ENCODE measurements at regions not wholly inside any gene's neighbourhood (a gene's known extent, or its start where the extent isn't known, plus 50 kb on each side); places are given as distances from the start of the nearest gene placed in this dataset.

DNA sequence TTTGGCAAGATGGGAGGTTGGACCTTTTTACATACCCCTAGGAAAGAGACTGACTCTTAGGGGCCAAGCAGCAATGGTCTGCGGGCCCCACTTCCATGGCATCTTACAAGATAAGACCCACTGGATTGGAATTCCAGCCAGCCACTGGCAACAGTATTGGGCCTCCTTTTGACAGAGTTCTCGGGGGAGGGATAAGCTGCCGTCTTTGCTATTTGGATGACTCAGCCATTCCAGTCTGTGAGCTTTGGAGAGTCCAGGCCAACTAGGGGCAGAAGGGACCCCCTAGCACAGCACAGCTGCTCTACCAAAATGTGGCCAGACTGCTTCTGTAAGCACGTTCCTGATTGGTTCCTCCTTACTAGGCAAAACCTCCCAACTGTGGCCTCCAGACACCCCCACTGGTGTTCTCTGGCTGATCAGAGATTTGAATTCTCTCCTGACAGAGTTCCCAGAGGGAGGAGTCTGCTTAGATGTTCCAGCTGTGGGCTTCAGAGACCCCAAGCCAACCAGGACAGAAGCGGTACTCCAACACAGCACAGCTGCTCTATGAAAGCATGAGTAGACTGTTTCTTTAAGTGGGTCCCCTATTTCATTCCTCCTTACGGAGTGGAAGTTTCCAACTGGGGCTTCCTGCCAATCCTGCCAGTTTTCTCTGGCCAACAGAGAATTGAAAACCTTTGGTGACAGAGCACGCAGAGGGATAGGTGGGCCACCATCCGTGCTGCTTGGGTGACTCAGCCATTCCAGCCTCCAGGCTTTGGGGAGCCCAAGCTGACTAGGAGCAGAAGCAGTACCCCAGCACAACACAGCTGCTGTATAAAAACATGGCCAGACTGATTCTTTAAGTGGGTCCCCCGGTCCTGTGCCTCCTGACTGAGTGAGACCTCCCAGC is 672.1 kb upstream of the RIOK2 start:
- DNase-seq, result no peak

DNA sequence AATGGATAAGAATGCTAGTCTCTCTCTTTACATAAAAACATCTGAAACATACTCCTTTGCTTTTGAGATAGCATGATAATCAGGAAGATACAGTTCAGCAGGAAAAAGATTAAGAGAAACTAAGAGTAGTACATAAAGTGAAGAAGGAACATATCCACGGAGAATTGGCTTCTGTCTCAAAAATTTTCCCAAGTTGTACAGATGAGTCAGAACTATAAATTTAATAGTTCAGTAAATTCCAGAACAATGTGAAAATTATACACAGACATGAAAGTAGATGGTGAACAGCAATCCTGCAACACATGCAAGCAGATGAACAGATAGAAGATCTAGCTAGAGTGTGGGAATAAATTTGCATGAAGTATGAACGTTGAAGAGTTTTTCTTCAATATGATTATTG is 691.4 kb upstream of the RIOK2 start:
- no peak for DNase-seq

- no peak for DNase-seq
Measured at GRCh38 chr5:97876272-97876671, 693.2 kb upstream of the RIOK2 start.

GRCh38 chr5:97877588-97877987 is 694.5 kb upstream of the RIOK2 start:
- DNase-seq, result no peak

- DNase-seq, result no peak
Measured at GRCh38 chr5:97888439-97888838, 705.4 kb upstream of the RIOK2 start.

GRCh38 chr5:97891971-97892370 is 708.9 kb upstream of the RIOK2 start:
- no peak for DNase-seq

DNA sequence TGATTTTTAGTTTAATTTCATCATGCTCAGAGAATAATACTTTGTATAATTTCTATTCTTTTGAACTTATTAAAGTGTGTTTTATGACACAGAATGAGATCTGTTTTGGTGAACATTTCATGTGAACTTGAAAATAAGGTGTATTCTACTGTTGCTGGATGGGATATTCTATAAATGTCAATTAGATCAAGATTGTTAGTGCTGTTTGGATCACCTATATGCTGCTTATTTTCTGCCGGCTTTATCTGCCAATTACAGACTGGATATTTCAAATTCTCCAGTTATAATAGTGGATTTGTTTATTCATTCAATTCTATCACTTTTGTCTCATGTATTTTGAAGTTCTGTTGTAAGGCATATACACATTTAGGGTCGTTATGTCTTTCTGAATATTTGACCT is 720.7 kb upstream of the RIOK2 start:
- no peak for DNase-seq

DNA sequence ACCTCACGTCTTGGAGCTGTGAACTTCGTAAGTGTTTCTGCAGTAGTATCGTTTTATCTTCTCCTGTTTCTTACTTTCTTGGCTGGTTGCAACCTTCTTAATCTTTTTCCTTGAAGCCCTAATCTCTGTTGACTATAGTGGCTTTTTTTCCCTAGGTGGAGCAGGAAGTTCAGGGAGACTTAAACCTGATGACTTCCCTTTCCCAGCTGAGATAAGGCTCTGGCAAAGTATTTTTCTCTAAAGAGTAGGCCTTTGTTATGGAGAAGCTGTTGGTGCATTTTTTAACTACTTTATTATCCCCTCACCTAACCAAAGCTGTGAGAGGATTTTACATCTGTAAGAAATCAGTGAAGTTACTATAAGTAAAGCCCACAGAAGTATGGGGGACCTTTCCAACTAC is 723.1 kb upstream of the RIOK2 start:
- DNase-seq, result no peak

DNA sequence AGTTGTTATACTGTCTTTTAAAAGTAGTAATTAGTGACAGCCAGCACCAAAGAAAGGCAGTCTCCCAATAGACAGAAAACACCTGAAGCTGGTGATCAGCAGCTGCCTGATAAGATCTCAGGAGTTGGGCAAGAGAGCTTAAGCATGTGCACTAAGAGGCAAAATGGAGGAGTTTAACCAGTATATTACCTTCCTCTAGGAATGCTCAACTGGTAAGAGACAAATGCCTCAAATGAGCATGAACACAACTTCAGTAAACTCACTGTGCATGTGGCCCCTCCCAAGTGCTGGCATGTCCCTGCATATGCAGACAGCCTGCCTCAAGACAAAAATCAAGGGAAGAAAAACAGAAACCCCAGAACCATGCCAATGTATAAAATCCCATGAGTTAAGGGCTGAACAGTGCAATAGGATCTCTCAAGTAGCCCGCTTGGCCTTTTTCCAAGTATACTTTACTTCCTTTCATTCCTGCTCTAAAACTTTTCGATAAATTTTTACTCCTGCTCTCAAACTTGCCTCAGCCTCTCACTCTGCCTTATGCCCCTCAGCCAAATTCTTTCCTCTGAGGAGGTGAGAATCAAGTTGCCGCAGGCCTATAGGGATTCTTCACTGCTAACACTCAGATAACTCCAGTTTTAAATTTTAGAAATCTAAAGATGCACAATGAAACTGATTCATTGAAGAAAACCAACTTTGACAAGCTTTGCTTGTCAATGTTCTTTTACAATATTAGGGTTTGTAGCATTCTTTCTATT is 724.8 kb upstream of the RIOK2 start:
- DNase-seq, result no peak

DNA sequence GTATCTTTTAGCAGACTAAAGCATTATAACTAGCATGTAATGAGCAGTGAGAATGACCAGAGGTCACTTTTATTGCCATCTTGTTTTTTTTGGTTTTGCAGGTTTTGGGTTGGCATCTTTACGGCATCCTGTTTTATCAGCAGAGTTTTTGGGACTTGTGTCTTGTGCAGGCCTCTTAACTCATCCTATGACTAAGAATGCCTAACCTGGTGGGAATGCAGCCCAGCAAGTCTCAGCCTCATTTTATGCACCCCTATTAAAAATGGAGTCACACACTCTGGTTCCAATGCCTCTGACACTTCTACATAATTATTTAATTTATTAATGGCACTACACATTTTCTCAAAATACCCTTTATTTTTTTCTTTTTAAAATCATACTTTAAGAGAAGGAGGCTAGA is 726.5 kb upstream of the RIOK2 start:
- no peak for DNase-seq

DNA sequence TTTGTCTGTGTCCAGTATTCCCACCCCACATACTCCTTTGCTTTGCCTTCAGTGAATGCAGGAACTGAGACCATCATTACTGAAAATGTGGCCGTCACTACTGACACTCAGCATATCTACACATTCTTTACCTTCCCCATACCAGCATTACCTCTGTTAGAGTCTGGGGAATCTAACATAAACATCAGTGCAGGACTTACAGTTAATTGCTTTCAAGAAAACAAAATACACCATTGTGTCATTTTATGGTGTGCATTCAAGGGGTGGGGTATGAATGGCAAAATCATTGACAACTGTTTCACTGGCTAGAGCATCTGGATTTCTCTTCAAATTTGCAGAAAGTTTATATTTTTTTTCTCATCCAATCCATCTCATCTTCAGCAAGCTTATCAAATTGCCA is 731.4 kb upstream of the RIOK2 start:
- no peak for DNase-seq

DNA sequence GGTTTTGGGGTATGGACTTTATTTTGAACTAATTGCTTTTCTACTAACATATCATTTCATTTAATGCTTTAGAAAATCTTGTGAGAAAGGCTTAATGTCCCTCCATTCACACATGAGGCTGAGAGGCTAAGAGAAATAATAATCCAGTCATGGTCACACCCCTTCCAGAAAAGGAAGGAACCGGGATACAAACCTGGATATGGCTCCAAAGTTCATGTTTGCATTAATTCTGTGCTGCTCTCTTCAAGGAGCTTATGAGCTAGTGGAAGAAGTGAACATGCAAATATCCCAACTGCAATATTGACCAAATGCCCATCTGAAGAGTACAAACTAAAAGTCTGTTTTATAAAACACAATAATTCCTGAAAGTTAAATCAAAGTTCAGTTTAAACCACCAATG is 732.1 kb upstream of the RIOK2 start:
- no peak for DNase-seq

- no peak for DNase-seq
Measured at GRCh38 chr5:97918057-97918456, 735.0 kb upstream of the RIOK2 start.

DNA sequence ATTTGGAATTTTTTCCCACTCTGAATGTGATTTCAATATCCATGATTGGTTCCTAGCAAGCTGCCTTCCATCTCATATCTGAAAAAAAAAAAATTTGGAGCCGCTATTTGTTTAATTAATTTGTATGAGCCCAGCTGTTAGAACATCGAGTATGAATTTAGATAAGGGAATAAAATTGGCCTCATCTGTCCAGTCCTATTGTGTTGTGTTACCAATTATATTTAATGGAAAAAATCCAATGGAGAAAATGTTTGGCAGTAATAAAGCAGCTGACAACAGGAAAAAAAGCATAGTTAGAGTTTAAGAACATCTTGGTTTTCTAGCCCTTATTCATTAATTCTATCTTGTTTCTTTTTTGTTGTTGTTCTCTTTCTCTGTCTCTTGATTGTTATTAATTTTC is 735.6 kb upstream of the RIOK2 start:
- DNase-seq, result no peak

DNA sequence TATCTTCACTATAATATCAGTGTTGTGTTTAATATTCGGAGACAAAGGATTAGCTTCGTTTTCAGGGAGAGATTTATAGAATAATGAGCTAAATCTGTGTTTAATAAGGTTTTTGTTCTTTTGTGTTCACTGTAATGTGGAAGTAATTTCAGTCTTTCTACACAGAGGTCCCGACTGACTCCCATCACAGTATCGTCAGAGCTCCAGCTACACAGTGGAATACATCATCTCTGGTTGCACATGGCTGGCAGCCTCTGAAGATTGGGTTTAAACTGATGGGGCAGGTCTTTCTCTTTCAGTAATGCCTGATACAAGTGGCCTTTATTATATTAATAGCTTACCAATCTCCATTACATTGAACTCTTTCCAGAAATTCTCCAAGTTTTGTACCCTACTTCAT is 736.7 kb upstream of the RIOK2 start:
- DNase-seq, result no peak

GRCh38 chr5:97922776-97923175 is 739.7 kb upstream of the RIOK2 start:
- no peak for DNase-seq

DNA sequence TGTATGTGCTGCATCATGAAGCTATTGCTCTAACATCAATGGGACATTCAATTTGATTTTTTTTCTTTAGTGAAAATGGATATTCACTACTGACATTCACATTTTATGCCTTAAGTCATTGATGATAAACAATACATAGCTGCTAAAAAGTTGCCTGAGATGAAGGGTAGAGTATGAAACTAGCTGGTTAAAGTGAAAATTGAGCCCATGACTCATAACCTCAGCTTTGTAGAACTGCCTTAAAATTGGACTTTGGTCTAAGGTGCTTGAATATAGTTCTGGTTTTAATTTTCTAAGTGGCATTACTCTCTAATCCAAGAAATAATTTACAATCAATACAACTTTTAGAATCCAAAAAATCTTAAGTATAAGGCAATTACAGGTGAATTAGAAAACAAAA is 740.4 kb upstream of the RIOK2 start:
- no peak for DNase-seq

DNA sequence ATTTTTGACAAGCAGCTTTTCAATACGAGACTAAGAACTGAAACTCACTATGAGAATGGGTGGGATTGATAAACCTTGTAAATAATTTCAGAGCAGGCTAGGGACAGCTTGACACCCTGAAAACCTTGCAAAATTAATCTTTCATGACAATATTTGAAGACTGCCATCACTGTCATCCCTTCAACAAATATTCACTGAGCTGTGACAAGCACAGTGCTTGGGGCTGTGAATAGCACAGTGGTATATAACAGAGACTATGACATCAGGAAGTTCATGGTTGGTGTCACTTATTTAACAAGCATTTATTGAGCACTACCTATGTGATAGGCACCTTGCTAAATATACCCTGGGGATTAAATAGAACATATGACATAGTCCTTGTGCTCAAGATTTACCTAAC is 741.0 kb upstream of the RIOK2 start:
- DNase-seq, result no peak

- DNase-seq, result no peak
Measured at GRCh38 chr5:97929383-97929782, 746.3 kb upstream of the RIOK2 start.

GRCh38 chr5:97931829-97932228 is 748.8 kb upstream of the RIOK2 start:
- no peak for DNase-seq

DNA sequence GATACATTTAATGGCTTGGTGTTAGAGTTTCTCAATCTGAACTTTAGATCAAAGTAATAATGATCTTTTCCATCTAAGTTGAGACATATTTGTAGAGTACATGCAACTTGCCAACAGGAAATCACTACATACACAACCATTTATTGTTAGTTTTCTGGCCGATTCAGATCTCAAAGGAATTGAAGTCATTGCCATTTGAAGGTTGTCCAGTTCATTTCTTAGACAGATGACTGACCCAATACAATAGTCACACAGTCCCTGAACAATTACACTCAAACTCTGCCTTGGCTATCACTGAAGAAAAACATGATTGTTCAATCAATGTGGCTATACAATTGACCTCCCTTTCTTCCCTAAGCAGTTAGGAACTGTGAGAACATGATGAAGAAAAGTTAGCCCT is 753.2 kb upstream of the RIOK2 start:
- no peak for DNase-seq

DNA sequence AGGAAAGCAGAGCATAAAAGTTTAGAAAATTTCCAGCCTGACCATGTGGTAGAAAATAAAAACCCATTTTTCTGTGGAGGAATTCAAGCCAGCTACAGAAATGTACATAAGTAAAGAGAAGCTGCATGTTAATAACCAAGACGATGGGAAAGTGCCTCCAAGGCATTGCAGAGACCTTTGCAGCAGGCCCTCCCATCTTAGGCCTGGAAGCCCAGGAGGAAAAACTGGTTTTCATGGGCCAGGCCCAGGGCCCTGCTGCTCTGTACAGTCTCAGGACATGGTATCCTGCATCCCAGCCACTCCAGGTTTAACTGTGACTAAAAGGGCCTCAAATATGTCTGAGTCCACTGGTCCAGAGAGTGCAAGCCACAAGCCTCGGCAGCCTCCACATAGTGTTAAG is 754.8 kb upstream of the RIOK2 start:
- DNase-seq, result no peak

DNA sequence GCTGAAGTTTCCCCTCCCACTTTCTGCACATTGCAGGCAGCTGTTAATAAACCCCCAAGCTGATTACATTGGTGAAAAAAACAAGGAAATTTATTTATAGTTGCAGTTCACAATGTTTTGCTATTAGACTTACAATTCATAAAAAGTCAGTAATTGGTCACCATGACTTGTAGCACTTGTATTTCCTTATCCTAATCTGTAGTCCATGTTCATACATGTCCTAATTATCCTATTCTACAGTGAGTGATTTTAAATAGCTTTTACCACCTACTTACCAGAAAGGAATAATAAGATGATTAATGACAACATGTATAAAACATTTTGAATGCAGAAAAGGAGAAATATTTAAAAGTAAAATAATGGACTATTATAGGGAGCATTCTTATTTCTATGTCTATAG is 760.0 kb upstream of the RIOK2 start:
- no peak for DNase-seq

- DNase-seq, result no peak
Measured at GRCh38 chr5:97951139-97951538, 768.1 kb upstream of the RIOK2 start.

GRCh38 chr5:97955450-97955849 is 772.4 kb upstream of the RIOK2 start:
- DNase-seq, result no peak
